Activated T-helper 17 cell treated with anti-CD3 and anti-CD28 coated beads, Interleukin-2, amount 50 U/mL, for 72 hours (primary cell): ENCODE measurements at regions not wholly inside any gene's neighbourhood (a gene's known extent, or its start where the extent isn't known, plus 50 kb on each side); places are given as distances from the start of the nearest gene placed in this dataset.

Experiments
- ATAC-seq: fragments of 150-1000 bp; cut with Tn5 transposase; replicated peaks from 2 replicates; pipeline ENCODE4 v1.10.0; 2021; ENCODE audit warnings: mild to moderate bottlenecking, moderate library complexity
- H3K27ac Mint-ChIP-seq: one replicate; pipeline ENCODE4 v1.8.0; 2022; ENCODE audit warnings: mixed read lengths
- H3K27me3 Mint-ChIP-seq: one replicate; pipeline ENCODE4 v1.8.0; 2022; ENCODE audit warnings: mixed read lengths
- H3K36me3 Mint-ChIP-seq: one replicate; pipeline ENCODE4 v1.8.0; 2022; ENCODE audit warnings: low read depth, mild to moderate bottlenecking, mixed read lengths
- H3K4me1 Mint-ChIP-seq: one replicate; pipeline ENCODE4 v1.8.0; 2022; ENCODE audit warnings: mixed read lengths
- H3K4me3 Mint-ChIP-seq: one replicate; pipeline ENCODE4 v1.8.0; 2022; ENCODE audit warnings: mild to moderate bottlenecking, mixed read lengths
- H3K9me3 Mint-ChIP-seq: one replicate; pipeline ENCODE4 v1.8.0; 2022; ENCODE audit warnings: mixed read lengths

- ATAC-seq = no peak
- H3K27me3 Mint-ChIP-seq = no peaks in the 10 kb centered on the region
- no peak overlapping the region for H3K27ac Mint-ChIP-seq
- H3K4me1 Mint-ChIP-seq = no peaks in the 10 kb centered on the region
- H3K4me3 Mint-ChIP-seq = no peak overlapping the region
- no peaks in the 10 kb centered on the region for H3K36me3 Mint-ChIP-seq
- no peaks in the 10 kb centered on the region for H3K9me3 Mint-ChIP-seq
Measured at GRCh38 chr3:103923907-103924306, 1442.8 kb upstream of the ALCAM start.

DNA sequence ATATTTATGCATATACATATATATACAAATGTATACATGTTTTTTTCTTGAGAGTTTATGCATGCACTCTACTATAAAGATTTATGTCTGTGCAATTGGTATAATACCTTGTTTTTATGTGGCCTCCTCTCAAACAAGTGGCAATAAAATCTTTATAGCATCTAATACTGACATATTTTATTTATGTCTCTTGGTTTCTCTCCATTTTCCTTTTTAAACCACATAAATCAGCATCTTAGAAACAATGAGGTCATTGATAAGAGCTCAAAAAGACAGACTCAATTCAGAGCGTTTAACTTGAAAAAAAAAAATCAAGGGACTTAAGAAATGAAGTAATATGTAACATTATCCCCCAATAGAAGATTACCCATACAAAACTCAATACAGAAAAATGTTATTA lies 1442.2 kb upstream of the ALCAM start:
- H3K27me3 Mint-ChIP-seq = no peaks in the 10 kb centered on the region

DNA sequence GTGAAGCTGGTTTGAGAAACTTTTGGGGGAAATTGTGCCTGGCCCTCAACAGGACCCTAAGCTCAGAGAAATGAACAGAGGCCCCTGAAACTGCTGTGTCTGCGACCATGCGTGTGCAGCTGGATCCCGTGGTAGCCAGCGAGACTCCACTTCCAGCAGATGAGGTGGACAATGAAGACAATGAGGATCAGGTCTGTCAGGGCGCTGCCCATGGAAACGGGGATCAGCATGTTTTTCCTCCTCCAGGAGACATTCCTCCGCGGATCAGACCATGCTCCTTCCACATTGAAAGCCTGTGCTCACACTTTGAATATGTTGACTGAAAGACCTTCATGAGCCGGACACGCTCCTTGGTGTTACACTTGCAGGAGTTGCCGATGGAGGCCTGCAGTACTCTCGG lies 1439.8 kb upstream of the ALCAM start:
- ATAC-seq = no peak

More for the DNA sequence above, 1442.2 kb upstream of the ALCAM start:
- no peak overlapping the region for H3K4me3 Mint-ChIP-seq
- ATAC-seq = no peak
- no peak overlapping the region for H3K27ac Mint-ChIP-seq
- no peaks in the 10 kb centered on the region for H3K9me3 Mint-ChIP-seq
- H3K36me3 Mint-ChIP-seq = no peaks in the 10 kb centered on the region
- H3K4me1 Mint-ChIP-seq = no peaks in the 10 kb centered on the region

GRCh38 chr3:103927896-103928295 lies 1438.8 kb upstream of the ALCAM start:
- H3K4me3 Mint-ChIP-seq = no peak overlapping the region
- no peaks in the 10 kb centered on the region for H3K36me3 Mint-ChIP-seq
- H3K27me3 Mint-ChIP-seq = no peaks in the 10 kb centered on the region
- H3K27ac Mint-ChIP-seq = no peak overlapping the region
- no peak for ATAC-seq
- H3K4me1 Mint-ChIP-seq = no peaks in the 10 kb centered on the region
- H3K9me3 Mint-ChIP-seq = no peaks in the 10 kb centered on the region

More for the DNA sequence above, 1439.8 kb upstream of the ALCAM start:
- Mint-ChIP-seq H3K27ac (no peak overlapping the region), H3K27me3 (no peaks in the 10 kb centered on the region), H3K9me3 (no peaks in the 10 kb centered on the region), H3K4me1 (no peaks in the 10 kb centered on the region), H3K36me3 (no peaks in the 10 kb centered on the region), H3K4me3 (no peak overlapping the region)

DNA sequence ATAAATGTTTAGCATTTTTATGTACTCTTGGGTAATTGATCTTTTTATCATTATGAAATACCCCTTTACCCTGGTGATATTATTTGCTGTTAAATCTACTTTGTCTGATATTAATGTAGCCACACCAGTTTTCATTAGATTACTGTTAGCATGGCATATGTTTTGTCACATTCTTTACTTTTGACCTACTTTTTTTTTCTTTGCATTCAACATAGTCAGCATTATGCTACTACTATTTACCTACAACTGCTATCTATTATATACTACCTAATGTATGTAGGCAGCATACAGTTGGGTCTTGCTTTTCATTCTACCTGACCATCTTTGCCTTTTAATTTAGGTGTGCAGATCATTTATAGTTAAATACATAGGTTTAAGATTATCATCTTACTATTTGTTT lies 1429.6 kb upstream of the ALCAM start:
- Mint-ChIP-seq H3K27me3 (no peaks in the 10 kb centered on the region), H3K27ac (no peak overlapping the region), H3K4me3 (no peak overlapping the region), H3K9me3 (peaks cover 4% of the 10 kb centered on the region), H3K4me1 (no peaks in the 10 kb centered on the region), H3K36me3 (no peaks in the 10 kb centered on the region)
- no peak for ATAC-seq

GRCh38 chr3:103947062-103947461 lies 1419.6 kb upstream of the ALCAM start:
- no peak for ATAC-seq
- Mint-ChIP-seq H3K4me3 (no peak overlapping the region), H3K27me3 (no peaks in the 10 kb centered on the region), H3K36me3 (no peaks in the 10 kb centered on the region), H3K4me1 (no peaks in the 10 kb centered on the region), H3K9me3 (peaks cover 4% of the 10 kb centered on the region), H3K27ac (no peak overlapping the region)

GRCh38 chr3:103949693-103950092 lies 1417.0 kb upstream of the ALCAM start:
- H3K27me3 Mint-ChIP-seq = no peaks in the 10 kb centered on the region
- no peaks in the 10 kb centered on the region for H3K4me1 Mint-ChIP-seq
- H3K4me3 Mint-ChIP-seq = no peak overlapping the region
- no peak overlapping the region for H3K27ac Mint-ChIP-seq
- no peaks in the 10 kb centered on the region for H3K36me3 Mint-ChIP-seq
- no peak for ATAC-seq
- peaks cover 4% of the 10 kb centered on the region for H3K9me3 Mint-ChIP-seq

GRCh38 chr3:103950676-103951075 lies 1416.0 kb upstream of the ALCAM start:
- no peaks in the 10 kb centered on the region for H3K4me1 Mint-ChIP-seq
- no peak overlapping the region for H3K27ac Mint-ChIP-seq
- H3K36me3 Mint-ChIP-seq = no peaks in the 10 kb centered on the region
- H3K4me3 Mint-ChIP-seq = no peak overlapping the region
- peaks cover 4% of the 10 kb centered on the region for H3K9me3 Mint-ChIP-seq
- H3K27me3 Mint-ChIP-seq = no peaks in the 10 kb centered on the region
- no peak for ATAC-seq

- H3K27me3 Mint-ChIP-seq = no peaks in the 10 kb centered on the region
- H3K27ac Mint-ChIP-seq = no peak overlapping the region
- no peaks in the 10 kb centered on the region for H3K4me1 Mint-ChIP-seq
- no peak for ATAC-seq
- no peaks in the 10 kb centered on the region for H3K36me3 Mint-ChIP-seq
- peaks cover 4% of the 10 kb centered on the region for H3K9me3 Mint-ChIP-seq
- no peak overlapping the region for H3K4me3 Mint-ChIP-seq
Measured at GRCh38 chr3:103953796-103954195, 1412.9 kb upstream of the ALCAM start.

DNA sequence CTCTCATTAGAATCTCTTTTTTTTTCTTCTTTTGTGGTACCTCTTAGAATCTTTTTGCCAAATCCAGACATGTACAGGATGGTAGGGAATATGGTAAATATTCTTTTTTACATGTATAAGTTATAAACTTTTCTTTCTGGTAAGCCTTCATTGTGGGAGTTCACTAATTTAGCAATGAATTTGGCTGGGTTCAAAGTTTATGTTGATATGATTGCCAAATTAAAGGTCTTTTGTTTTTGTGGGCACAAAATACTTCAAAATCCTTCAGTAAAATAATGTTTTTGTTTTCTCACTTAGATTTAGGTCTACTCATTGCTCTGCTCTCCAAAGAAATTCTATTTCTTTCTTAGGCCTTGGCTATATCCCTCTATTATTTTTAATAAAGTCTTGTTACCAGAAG lies 1405.9 kb upstream of the ALCAM start:
- no peaks in the 10 kb centered on the region for H3K4me1 Mint-ChIP-seq
- H3K4me3 Mint-ChIP-seq = no peak overlapping the region
- no peaks in the 10 kb centered on the region for H3K27me3 Mint-ChIP-seq
- no peak overlapping the region for H3K27ac Mint-ChIP-seq
- no peak for ATAC-seq
- H3K36me3 Mint-ChIP-seq = no peaks in the 10 kb centered on the region
- peaks cover 9% of the 10 kb centered on the region for H3K9me3 Mint-ChIP-seq

DNA sequence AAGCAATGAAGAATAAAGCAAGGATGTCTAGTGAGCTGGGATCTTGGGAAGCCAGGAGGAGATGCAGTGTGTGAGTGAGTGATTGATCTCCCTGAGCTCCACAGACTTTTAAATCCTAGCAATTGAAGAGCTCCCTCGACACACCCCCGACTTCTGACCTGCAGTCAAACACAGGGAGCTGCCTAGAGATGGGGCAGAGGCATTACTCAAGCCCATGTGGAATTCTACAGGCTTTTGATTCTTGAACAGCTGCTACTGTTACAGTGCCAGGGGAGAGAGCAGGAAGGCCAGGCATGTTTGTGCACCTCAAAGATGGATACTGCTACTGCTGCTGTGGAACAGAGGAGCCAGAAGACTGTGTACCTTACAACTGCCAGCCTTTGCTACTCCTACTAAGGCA lies 1403.1 kb upstream of the ALCAM start:
- Mint-ChIP-seq H3K27ac (no peak overlapping the region), H3K27me3 (no peaks in the 10 kb centered on the region), H3K9me3 (peaks cover 9% of the 10 kb centered on the region), H3K36me3 (no peaks in the 10 kb centered on the region), H3K4me1 (no peaks in the 10 kb centered on the region), H3K4me3 (no peak overlapping the region)
- no peak for ATAC-seq

DNA sequence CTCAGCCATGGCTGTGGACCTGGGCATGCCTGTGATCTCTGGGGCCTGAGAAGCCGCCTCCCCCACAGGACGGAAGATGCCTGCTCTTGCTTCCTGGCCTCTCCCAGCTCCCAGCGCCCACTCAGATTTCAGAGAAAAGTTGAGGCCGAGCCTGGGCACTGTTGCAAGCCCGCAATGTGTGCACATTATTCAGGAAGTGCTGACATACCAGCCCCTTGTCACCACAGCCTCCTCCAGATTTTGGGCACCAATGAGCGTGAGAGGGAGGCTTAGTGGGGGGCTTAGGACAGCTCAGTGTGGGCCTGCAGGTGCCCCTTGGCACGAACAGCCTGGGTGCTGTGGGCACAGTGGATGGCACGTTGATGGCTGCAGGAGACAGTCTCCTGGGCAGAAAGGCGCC lies 1400.9 kb upstream of the ALCAM start:
- Mint-ChIP-seq H3K27me3 (no peaks in the 10 kb centered on the region), H3K4me1 (no peaks in the 10 kb centered on the region), H3K27ac (no peak overlapping the region), H3K9me3 (peaks cover 9% of the 10 kb centered on the region), H3K36me3 (no peaks in the 10 kb centered on the region), H3K4me3 (no peak overlapping the region)
- ATAC-seq = no peak

GRCh38 chr3:103966749-103967148 lies 1400.0 kb upstream of the ALCAM start:
- Mint-ChIP-seq H3K9me3 (peaks cover 9% of the 10 kb centered on the region), H3K4me1 (no peaks in the 10 kb centered on the region), H3K27ac (no peak overlapping the region), H3K27me3 (no peaks in the 10 kb centered on the region), H3K36me3 (no peaks in the 10 kb centered on the region), H3K4me3 (no peak overlapping the region)
- ATAC-seq = no peak

GRCh38 chr3:103968131-103968530 lies 1398.6 kb upstream of the ALCAM start:
- Mint-ChIP-seq H3K36me3 (no peaks in the 10 kb centered on the region), H3K27ac (no peak overlapping the region), H3K27me3 (no peaks in the 10 kb centered on the region), H3K4me3 (no peak overlapping the region), H3K4me1 (no peaks in the 10 kb centered on the region), H3K9me3 (peaks cover 5% of the 10 kb centered on the region)
- no peak for ATAC-seq

GRCh38 chr3:103968751-103969150 lies 1398.0 kb upstream of the ALCAM start:
- no peak for ATAC-seq
- H3K27me3 Mint-ChIP-seq = no peaks in the 10 kb centered on the region
- peaks cover 5% of the 10 kb centered on the region for H3K9me3 Mint-ChIP-seq
- H3K4me3 Mint-ChIP-seq = no peak overlapping the region
- H3K36me3 Mint-ChIP-seq = no peaks in the 10 kb centered on the region
- H3K27ac Mint-ChIP-seq = no peak overlapping the region
- no peaks in the 10 kb centered on the region for H3K4me1 Mint-ChIP-seq

DNA sequence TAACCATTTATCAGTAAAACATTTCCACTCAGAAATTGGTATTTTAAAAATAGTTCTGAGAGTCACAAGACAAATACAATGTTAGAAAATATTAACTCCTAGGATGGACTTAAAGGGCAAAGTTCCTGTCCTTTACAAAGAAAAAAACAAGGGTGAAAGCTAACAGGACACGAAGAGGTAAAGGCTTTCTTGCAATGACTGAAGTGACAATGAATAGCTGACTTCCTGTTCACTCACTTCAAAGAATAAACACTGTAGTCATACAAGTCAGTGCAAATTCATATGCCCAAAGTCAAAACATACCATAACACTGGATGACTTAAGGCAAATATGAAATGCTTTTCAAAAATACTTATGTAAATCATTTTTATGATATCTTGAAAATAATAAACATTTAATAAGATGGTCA lies 1389.8 kb upstream of the ALCAM start:
- H3K4me3 Mint-ChIP-seq = no peak overlapping the region
- no peaks in the 10 kb centered on the region for H3K4me1 Mint-ChIP-seq
- no peak for ATAC-seq
- no peak overlapping the region for H3K27ac Mint-ChIP-seq
- no peaks in the 10 kb centered on the region for H3K9me3 Mint-ChIP-seq
- no peaks in the 10 kb centered on the region for H3K27me3 Mint-ChIP-seq
- no peaks in the 10 kb centered on the region for H3K36me3 Mint-ChIP-seq
